ENCODE measurements at regions not wholly inside any gene's neighbourhood (a gene's known extent, or its start where the extent isn't known, plus 50 kb on each side); places are given as distances from the start of the nearest gene placed in this dataset.

- Histone ChIP-seq H3K27ac (no peak overlapping the region), H3K4me3 (ENCODE audit: low read depth, low read length) (no peak overlapping the region), H3K27me3 (replicated peaks) (no peaks in the 10 kb centered on the region), H3K36me3 (replicated peaks) (no peaks in the 10 kb centered on the region)
- DNase-seq = no peak
- no peak for TF ChIP-seq CTCF (IDR thresholded peaks at IDR 0.05; ENCODE audit: low read depth, low read length, missing control alignments)
- in situ Hi-C loops (cut with HindIII; ENCODE audit: low pct_ligation_motif_present, low sequenced_read_pairs) = no loop called here
These were observed 170.6 kb downstream of the BMP4 start for GRCh38 chr14:53786045-53786444.

GRCh38 chr14:53784688-53785087, 171.9 kb downstream of the BMP4 start:
- Histone ChIP-seq H3K4me3 (ENCODE audit: low read depth, low read length) (no peak overlapping the region), H3K36me3 (replicated peaks) (no peaks in the 10 kb centered on the region), H3K27me3 (replicated peaks) (no peaks in the 10 kb centered on the region), H3K27ac (no peak overlapping the region)
- TF ChIP-seq CTCF (IDR thresholded peaks at IDR 0.05; ENCODE audit: low read depth, low read length, missing control alignments) = no peak
- in situ Hi-C loops (cut with HindIII; ENCODE audit: low pct_ligation_motif_present, low sequenced_read_pairs) = no loop called here
- DNase-seq = no peak

GRCh38 chr14:53783256-53783655, 173.4 kb downstream of the BMP4 start:
- no peaks in the 10 kb centered on the region for H3K27me3 ChIP-seq (replicated peaks)
- H3K36me3 ChIP-seq (replicated peaks) = no peaks in the 10 kb centered on the region
- DNase-seq = no peak
- no peak for TF ChIP-seq CTCF (IDR thresholded peaks at IDR 0.05; ENCODE audit: low read depth, low read length, missing control alignments)
- H3K4me3 ChIP-seq (ENCODE audit: low read depth, low read length) = no peak overlapping the region
- in situ Hi-C loops (cut with HindIII; ENCODE audit: low pct_ligation_motif_present, low sequenced_read_pairs) = no loop called here
- no peak overlapping the region for H3K27ac ChIP-seq

- Histone ChIP-seq H3K27me3 (replicated peaks) (no peaks in the 10 kb centered on the region), H3K27ac (no peak overlapping the region), H3K36me3 (replicated peaks) (no peaks in the 10 kb centered on the region), H3K4me3 (ENCODE audit: low read depth, low read length) (no peak overlapping the region)
- in situ Hi-C loops (cut with HindIII; ENCODE audit: low pct_ligation_motif_present, low sequenced_read_pairs) = no loop called here
- DNase-seq = no peak
- no peak for TF ChIP-seq CTCF (IDR thresholded peaks at IDR 0.05; ENCODE audit: low read depth, low read length, missing control alignments)
These were observed 176.5 kb downstream of the BMP4 start for GRCh38 chr14:53780051-53780555.

- DNase-seq = no peak
- no peak overlapping the region for H3K27ac ChIP-seq
- no peak for TF ChIP-seq CTCF (IDR thresholded peaks at IDR 0.05; ENCODE audit: low read depth, low read length, missing control alignments)
- no peaks in the 10 kb centered on the region for H3K36me3 ChIP-seq (replicated peaks)
- no peaks in the 10 kb centered on the region for H3K27me3 ChIP-seq (replicated peaks)
- in situ Hi-C loops (cut with HindIII; ENCODE audit: low pct_ligation_motif_present, low sequenced_read_pairs) = no loop called here
- no peak overlapping the region for H3K4me3 ChIP-seq (ENCODE audit: low read depth, low read length)
These were observed 177.3 kb downstream of the BMP4 start for GRCh38 chr14:53779301-53779700.

- no peak for TF ChIP-seq CTCF (IDR thresholded peaks at IDR 0.05; ENCODE audit: low read depth, low read length, missing control alignments)
- Histone ChIP-seq H3K27me3 (replicated peaks) (no peaks in the 10 kb centered on the region), H3K36me3 (replicated peaks) (no peaks in the 10 kb centered on the region), H3K27ac (no peak overlapping the region), H3K4me3 (ENCODE audit: low read depth, low read length) (no peak overlapping the region)
- in situ Hi-C loops (cut with HindIII; ENCODE audit: low pct_ligation_motif_present, low sequenced_read_pairs) = no loop called here
- DNase-seq = no peak
These were observed 178.4 kb downstream of the BMP4 start for GRCh38 chr14:53778263-53778662.
